AG04449 (cell line): ENCODE measurements at regions not wholly inside any gene's neighbourhood (a gene's known extent, or its start where the extent isn't known, plus 50 kb on each side); places are given as distances from the start of the nearest gene placed in this dataset.

Experiments used
- CTCF ChIA-PET: fragments of 350-600 bp; formaldehyde crosslinking; extraction: SDS; loops from one replicate; lab custom pipeline; 2021; ENCODE audit warnings: antibody characterized with exemption; lab: Yijun Ruan, JAX
- POLR2A ChIA-PET: fragments of 400-600, 350-600 bp; formaldehyde crosslinking; extraction: SDS; loops from one replicate; lab custom pipeline; 2020; ENCODE audit warnings: antibody characterized with exemption, inconsistent platforms; lab: Yijun Ruan, JAX
- DNase-seq: peaks from one replicate; pipeline ENCODE4 v3.0.0-alpha.2; 2010; ENCODE audit warnings: low read depth, low spot score
- H3K4me3 ChIP-seq: 2 replicates; pipeline ENCODE4 v1.5.1; 2011; ENCODE audit warnings: low read depth, mild to moderate bottlenecking, control low read depth, low read length
- CTCF ChIP-seq: IDR thresholded peaks from one replicate; pipeline ENCODE4 v1.5.1; 2011; ENCODE audit warnings: mild to moderate bottlenecking, moderate library complexity, low read length, control low read depth, inconsistent platforms; ENCODE audit not compliant: insufficient read depth; ENCODE audit errors: missing control alignments

DNA sequence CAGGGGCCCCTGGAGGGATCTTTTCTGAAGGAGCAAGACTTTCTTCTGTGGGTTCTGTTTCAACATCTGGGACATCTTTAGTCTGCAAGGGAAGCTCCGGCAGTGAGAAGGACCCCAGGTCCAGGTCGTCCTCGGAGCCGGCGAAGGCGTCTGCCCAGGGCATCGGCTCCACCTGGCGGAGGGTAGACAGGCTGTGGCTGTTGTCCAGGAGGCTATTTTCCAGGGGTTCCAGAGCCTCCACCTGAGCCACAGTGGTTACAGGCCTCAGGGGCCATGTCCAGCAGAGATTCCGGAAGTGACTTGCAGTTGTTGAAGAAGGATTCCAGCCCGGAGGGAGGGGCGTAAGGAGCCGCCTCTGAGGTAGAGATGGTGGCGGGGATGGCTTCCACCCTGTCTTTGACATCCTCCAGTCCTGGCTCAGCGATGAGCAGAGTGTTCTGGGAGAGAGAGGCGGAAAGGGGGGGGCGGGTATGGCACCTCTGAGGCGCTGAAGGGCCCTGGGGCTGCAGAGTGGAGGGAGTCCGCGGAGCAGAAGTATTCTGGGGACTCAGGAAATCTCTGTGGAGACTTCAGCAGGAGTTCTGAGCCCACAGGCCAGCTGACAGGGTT is 891.3 kb upstream of the LRRTM1 start:
- ChIA-PET POLR2A (no interaction called here), CTCF (no interaction called here)
- DNase-seq, result no peak
- H3K4me3 ChIP-seq, result no peak overlapping the region
- TF ChIP-seq CTCF, result no peak

DNA sequence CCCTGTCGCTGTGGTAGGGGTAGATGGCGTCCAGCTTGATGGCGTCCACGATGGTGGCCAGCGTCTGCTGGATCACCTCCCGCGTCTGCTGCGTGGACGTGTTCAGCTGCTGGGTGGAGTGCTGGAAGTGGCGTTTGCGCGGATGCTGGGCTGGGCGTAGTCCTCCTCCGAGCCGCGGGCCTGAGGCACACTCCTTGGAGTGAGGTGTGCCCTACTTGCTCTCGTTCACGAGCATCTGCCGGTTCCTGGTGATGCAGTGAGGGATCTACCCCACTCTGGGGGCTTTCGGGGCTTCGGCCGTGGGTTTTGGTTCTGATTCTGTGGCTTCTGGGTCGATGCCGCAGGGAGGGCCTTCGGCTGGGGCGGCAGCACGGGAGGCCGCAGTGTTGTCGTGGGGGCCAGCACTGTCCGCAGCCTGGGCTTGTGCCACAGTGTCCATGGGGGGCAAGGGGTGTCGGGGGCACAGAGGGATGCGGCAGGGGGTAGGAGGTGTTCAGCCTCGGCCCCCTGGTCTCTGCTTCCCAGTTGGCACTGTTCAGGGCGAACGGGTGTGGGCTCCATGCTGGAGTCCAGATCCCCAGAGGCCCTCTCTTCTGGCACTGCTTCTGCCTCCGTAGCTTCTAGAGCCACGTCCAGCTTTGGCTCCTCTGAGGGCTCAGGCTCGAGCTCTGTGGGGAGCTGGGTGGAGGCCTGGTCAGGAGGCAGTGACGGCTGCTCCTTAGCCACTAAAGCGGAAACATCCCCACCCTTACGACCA is 890.6 kb upstream of the LRRTM1 start:
- ChIA-PET POLR2A (no interaction called here), CTCF (no interaction called here)
- TF ChIP-seq CTCF, result no peak
- H3K4me3 ChIP-seq, result no peak overlapping the region
- no peak for DNase-seq

- no peak overlapping the region for H3K4me3 ChIP-seq
- CTCF ChIA-PET, result no interaction called here
- POLR2A ChIA-PET, result no interaction called here
- DNase-seq, result no peak
- TF ChIP-seq CTCF, result no peak
These were observed 890.0 kb upstream of the LRRTM1 start for GRCh38 chr2:81194581-81194980.

DNA sequence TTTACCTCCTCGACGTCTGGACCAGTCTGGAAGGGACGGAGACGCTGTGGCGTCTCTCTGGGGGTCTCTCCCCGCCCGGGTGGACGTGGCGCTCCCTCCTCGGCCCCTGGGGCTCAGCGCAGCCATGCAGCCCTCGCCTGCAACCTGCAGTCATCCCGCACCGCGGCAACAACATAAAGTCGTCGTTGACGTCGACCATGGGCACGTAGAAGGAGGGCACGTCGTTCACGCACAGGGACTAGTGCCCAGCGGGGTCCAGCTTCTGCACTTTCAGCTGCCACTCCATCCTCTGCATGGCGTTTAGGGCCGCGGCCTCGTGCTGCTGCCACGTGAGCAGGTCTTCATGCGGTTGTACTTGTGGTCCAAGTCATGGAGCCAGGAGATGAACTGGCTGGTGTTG is 889.6 kb upstream of the LRRTM1 start:
- ChIA-PET POLR2A (no interaction called here), CTCF (no interaction called here)
- DNase-seq, result no peak
- TF ChIP-seq CTCF, result no peak
- H3K4me3 ChIP-seq, result no peak overlapping the region

GRCh38 chr2:81181845-81182244 is 877.3 kb upstream of the LRRTM1 start:
- TF ChIP-seq CTCF, result no peak
- CTCF ChIA-PET, result no interaction called here
- POLR2A ChIA-PET, result no interaction called here
- no peak overlapping the region for H3K4me3 ChIP-seq
- no peak for DNase-seq

DNA sequence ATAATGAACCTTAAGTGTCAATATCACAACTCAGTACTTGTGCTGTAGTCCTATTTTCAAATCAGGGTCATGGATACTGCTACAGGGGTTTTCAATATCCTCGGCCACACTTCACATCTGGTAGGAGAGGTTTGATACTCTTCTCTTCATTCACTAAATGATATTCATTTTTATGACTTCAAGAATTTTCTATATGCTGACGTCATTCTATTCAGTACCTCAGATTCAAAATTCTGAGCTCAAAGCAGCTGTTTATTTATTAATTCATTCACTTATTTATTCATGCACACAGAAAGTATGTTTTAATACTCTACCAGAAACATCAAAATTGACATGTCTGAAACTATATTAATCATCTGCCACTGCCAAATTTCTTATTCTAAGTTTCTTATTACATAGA is 866.9 kb upstream of the LRRTM1 start:
- ChIA-PET CTCF (no interaction called here), POLR2A (no interaction called here)
- DNase-seq, result no peak
- H3K4me3 ChIP-seq, result no peak overlapping the region
- TF ChIP-seq CTCF, result no peak
